Fibroblast of gingiva (primary cell): ENCODE measurements at regions not wholly inside any gene's neighbourhood (a gene's known extent, or its start where the extent isn't known, plus 50 kb on each side); places are given as distances from the start of the nearest gene placed in this dataset.
"Not testable (repeated sequence)": the region's sequence is repeated elsewhere in the genome, so short reads cannot be mapped to it uniquely, and the experiment has no call there.

Experiments used
- DNase-seq: peaks from one replicate; pipeline ENCODE4 v3.0.0-alpha.2; 2011; ENCODE audit warnings: low read depth

DNA sequence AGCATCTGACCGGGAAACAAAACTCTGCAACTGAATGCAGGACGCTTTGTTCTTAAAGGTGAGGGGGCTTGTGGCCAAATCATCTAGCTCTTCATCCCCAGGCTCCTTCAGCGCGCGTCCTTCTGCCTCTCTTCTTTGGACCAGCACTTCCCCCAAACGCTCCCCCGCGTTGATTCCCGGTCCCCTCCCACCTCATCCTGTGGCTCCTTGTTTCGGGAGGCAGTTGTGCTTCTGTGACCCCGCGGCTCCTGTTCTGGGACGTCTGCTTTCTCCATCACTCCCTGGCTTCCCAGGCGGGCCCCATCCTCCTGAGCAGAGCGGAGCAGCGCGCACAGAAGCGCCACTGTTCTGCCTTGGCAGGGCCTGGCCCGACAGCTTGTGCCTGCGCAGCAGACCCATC lies 109.7 kb upstream of the ZNG1E start:
- DNase-seq: not testable (repeated sequence)

DNA sequence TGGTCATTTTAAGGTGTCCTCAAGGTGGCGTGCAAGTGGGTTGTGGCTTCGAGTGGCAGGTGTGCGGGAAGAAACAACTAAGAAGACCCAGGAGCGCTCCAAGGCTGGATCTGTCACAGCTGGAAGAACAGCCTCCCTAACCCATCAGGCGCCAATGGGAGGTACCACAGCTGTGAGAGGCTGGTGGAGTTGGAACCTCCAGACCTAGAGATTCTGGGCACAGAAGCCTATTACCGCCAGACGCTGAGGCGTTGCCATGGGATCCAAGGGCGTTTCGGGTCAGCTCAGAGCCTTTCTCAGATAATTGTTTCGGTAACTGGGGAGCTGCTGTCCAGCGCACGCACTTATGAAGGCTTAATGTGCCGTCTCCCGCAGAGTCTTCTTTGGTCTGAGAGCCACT lies 156.7 kb upstream of the ZNG1E start:
- not testable (repeated sequence) for DNase-seq

DNA sequence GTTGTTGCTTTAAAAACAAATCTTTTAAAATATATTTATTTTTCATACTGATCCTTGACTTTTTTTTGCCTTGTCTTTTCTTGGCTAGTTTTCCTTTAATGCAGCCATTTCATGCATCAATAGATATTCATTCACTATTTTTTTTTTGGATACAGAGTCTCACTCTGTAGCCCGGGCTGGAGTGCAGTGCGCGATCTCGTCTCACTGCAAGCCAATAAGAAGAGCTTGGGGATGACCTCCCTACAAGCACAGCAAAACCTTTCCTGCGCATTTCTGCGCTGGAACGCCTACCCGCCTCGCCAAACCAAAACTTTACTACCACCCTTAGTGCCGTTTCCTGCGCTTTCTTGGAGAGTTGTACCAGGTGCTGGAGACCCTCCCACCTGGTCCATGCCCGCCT lies 161.3 kb upstream of the ZNG1E start:
- not testable (repeated sequence) for DNase-seq

DNA sequence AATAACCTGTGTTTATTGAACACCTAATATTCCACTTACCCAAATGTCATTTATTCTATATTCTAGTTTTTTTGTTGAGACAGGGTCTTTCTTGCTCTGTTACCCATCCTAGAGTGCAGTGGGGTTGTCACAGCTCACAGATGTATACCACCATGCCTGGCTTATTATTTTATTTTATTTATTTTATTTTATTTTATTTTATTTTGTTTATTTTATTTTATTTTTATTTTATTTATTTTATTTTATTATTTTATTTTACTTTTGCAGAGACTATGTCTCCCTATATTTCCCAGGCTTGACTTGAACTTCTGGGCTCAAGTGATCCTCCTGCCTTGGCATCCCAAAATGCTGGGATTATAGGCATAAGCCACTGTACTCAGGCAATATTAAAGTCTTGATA lies 167.8 kb upstream of the ZNG1E start:
- DNase-seq: not testable (repeated sequence)

DNA sequence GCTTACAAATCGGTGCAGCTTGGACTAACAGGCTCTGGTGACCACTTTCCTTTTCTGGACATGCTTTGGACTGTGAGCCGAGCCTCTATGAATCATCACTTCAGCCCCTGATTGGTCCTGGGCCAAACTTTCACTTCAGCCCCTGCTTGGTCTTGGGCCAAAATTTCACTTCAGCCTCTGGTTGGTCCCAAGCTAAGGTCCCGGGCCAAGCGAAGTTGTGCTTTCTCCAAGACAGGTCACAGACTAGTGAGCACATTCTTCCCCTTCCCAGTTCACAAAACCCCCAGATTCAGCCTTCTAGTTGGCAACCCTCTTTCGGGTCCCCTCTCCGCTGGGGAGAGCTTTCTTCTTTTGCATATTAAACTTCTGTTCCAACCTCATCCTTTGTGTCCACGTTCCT lies 171.0 kb upstream of the ZNG1E start:
- not testable (repeated sequence) for DNase-seq

DNA sequence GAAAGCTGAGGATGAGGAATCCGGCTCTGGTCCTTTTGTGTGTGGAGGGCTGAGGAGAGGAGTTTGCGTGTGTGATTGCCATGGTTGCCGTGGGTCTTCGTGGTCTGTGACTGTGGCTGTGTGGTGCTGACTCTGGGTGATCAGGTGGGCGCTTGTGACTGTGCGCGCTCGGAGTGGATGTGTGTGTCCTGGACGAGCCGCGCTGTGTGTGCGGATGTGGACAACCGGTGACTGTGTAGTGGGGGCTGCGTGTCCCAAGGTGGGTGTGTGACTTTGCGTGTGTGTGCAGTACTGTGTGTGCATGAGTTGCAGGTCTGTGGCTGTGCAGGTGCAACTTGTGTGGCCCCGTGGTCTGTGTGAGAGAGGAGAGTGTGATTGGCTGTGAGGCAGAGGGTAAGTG lies 172.0 kb upstream of the ZNG1E start:
- DNase-seq: not testable (repeated sequence)

DNA sequence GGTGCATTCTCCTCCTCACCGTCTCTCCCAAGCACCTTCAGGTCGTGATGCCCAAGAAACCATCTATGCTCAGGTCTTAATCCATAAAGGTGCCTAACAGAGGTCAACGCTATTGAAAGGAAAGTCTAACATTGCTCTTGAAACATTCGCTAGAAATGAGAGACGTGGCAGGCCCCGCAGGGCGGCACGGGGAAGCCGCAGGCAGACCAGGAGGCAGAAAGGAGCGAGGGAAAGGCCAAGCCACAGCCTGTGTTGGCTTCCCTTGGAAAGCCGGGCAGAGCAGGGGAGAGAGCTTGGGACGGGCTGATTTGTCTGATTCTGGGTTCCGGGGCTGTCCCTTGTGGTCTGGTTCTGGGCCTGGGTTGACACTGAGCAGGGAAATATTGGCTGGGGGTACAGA lies 192.8 kb upstream of the ZNG1E start:
- DNase-seq: not testable (repeated sequence)

DNA sequence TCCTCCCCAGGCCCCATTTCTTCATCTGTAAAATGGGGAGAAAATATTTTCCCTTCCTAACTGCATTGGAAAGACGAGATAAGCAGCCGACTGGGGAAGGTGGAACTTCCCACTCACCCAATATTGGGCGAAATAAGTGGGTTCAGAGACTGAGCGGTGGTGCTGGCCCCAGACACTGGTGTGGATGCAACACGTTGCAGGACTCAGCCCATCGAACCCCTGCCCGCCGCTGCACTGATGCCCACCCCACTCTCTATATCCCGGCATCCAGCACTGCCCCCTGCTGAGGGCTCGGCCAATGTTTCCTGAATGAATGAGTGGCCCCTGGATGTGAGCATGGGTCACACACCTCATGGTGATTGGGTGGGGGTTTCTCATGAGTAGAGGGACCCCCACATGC lies 194.4 kb upstream of the ZNG1E start:
- DNase-seq: not testable (repeated sequence)

DNA sequence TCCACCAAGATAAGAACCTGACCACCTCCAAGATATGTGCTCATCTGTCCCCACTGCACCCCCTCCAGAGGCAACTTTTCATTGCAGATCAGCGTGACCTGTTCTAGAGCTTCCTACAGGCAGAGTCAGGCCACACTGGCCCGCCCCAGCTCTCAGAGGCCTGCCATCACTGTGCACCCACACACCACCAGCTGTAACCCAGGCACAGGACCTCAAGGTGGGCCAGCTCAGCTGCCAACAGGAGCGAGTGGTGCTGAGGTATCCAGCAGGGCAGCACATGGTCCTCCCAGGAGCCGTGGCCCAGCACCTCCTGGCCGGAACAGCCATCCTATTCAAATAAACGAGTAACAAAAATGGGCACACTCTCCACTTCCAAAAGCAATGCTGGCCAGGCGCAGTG lies 189.9 kb upstream of the FOXD4L5 start:
- DNase-seq: not testable (repeated sequence)

DNA sequence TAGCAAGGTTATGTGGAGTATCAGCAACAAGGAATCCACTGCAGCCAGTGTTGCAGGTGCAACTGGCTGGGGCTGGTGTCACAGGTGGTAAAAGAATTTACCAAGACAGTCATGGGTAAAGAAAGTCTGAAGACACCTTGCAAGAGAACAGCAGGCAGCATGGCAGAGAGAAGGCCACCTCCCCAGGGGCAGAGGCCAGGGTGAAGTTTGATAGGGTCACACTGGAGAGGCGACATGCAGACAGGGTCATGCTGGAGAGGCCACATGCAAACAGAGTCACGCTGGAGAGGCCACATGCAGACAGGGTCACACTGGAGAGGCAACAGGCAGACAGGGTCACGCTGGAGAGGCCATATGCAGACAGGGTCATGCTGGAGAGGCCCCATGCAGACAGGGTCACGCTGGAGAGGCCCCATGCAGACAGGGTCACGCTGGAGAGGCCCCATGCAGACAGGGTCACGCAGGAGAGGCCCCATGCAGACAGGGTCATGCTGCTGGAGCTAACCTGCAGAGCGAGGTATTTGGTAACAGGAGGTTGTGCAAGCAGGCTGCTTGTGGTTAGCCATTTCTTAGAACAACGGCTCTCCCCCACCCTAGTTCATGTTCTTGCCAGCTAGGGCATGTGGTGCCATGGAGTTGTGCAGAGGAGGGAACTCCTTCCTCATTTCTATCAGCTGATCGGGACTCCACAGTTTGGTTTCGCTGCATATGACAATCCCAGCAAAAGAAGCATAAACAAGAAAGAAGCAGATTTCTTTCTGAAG lies 188.2 kb upstream of the FOXD4L5 start:
- not testable (repeated sequence) for DNase-seq

DNA sequence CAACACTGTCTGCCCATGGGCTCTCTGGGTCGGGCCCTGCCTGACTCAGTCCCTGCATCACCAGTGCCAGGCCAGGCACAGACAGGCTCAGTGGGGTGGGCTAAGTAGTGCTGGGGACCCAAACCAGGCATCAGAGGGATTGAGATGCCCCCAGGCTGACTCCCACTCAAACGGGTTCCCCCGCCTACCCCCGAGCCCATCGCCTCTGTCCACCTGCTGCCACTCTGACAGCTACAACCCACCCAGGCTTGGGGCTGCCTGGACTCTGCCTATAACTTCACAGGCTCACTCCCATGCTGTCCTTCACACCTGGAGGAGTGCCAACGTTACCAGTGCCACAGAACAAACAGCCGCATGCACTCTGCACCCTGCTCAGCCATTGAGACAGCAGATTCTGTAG lies 186.1 kb upstream of the FOXD4L5 start:
- not testable (repeated sequence) for DNase-seq

DNA sequence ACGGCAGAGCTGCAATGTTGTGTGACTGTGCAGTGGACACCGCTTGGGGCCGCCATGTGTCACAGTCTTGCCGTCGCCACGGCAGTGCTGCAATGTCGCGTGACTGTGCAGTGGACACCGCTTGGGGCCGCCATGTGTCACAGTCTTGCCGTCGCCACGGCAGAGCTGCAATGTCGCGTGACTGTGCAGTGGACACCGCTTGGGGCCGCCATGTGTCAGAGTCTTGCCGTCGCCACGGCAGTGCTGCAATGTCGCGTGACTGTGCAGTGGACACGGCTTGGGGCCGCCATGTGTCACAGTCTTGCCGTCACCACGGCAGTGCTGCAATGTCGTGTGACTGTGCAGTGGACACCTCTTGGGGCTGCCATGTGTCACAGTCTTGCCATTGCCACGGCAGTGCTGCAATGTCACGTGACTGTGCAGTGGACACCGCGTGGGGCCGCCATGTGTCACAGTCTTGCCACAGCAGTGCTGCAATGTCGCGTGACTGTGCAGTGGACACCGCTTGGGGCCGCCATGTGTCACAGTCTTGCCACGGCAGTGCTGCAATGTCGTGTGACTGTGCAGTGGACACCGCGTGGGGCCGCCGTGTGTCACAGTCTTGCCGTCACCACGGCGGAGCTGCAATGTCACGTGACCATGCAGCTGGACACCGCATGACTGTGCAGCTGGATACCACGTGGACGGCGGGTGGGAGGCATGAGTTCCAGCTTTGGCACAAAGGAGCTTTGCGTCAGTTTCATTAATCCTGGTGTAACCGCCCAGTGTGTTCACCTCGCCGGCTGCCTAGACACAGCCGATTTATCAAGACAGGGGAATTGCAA lies 182.1 kb upstream of the FOXD4L5 start:
- not testable (repeated sequence) for DNase-seq

DNA sequence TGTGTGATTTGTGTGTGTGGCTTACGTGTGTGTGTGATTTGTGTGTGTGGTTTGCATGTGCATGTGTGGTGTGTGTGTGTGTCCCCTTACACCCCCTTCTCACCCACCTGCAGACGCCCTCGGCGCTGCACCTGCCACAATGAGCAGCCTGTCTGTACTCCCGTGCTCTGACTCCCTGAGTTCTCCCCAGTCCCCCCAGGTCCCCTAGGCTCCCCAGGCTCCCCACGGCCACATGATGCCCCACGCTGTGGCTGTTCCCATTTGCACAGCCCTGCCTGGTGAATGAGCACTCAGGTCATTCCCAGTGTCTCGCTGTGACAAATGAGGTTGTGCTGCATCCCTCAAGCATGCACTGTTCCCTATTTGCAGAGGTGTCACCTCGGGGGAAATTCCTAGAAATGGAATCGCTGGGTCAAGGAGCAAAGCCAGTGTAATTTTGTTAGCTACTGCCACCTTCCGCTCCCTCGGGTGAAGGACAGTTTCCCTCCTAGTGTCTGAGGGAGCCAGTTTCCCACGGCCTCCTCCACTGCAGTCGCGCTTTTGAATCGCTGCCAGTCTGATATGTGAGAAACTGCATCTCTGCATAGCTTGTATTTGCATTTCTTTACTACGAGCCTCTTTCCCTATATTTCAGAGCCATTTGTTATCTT lies 180.4 kb upstream of the FOXD4L5 start:
- not testable (repeated sequence) for DNase-seq

DNA sequence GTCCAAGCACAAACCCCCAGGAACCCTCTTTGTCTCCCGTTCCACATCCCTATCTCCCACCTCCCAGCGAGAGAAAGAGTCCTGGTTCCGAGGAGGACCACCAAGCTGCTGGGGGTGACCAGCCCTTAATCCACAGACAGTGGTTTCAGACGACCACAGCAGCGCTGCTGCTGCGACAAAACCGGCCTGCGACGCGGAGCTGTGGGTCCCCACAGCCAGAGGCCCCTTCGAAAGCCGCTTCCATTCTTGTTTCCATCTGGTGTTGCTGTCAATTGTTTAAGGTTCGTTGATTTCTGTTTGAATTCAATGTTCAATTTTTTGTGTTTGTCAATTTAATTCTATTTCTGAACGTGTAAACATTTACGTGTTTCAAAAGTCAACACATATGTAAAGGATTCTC lies 177.5 kb upstream of the FOXD4L5 start:
- DNase-seq: not testable (repeated sequence)

DNA sequence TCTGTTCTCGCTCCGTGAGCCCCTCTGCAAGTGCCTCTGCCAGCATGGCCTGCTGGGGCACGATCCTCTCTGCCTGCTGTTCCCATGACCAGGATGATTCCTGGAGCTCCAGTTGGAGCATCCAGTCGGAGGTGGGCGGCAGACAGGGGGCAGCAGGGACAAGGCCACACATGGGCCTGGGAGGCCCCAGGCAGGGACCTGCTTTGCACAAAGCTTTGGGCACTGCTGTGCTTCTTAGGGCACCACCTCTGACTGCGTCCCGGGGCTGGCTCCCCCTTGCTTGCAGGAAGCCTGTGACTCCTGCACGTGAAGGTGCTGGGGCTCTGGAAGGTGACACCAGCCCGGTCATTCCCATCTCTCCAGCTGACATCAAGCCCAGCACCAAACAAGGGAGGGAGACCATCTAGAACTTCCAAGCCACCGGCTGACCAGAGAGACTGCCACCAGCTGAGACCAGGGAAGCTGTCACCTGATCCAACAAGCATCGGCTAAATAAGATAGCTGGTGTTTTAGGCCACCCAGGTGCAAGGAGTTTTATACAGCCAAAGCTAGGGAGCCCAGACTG lies 174.8 kb upstream of the FOXD4L5 start:
- DNase-seq: no peak

DNA sequence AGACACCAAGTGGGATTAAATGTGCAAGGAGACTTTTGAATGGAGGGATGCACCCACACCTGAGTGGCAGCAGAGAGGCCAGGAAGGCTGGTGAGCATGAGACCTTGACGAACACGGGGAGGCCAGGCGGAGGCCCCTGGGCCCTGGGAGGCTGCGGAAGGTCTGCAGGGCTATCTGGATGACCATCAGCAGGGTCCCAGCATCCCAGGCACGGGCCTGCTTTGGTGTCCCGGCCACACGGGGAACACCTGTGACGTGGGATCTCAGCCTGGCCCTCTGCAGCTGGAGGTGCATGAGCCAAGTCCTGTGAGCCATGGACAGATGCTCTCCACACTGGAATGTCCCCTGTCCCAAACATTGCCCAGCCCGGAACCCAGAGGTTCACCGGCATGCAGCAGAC lies 174.0 kb upstream of the FOXD4L5 start:
- no peak for DNase-seq

DNA sequence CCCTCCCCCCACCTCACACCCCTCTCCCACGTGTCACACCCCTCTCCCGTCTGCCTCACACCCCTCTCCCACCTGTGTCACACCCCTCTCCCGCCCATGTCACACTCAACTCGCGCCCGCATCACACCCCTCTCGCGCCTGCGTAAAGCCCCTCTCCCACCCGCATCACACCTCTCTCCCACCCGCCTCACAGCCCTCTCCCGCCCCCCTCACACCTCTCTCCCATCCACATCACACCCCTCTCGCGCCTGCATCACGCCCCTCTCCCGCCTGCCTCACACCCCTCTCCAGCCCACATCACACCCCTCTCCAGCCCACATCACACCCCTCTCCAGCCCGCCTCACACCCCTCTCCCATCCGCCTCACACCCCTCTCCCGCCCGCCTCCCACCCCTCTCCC lies 173.5 kb upstream of the FOXD4L5 start:
- no peak for DNase-seq

DNA sequence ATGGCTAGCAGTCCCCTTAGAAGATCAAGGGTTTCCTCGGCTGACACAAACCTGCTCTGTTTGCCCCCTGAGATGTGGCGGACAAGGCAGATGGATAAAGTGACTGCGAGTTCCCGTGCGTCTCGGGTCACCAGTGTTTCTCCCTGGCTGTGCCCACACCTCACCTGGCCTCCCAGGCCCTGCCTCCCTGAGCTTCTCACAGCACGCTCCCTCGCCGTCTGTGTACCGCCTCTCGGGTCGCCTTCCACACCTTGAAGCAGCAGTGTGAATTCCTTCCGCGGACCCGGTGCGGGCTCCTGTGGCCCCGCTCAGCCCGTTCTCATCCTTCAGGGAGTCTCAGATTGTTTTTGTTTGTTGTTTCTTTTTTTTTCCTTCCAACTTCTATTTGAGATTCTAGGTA lies 172.0 kb upstream of the FOXD4L5 start:
- DNase-seq: not testable (repeated sequence)

DNA sequence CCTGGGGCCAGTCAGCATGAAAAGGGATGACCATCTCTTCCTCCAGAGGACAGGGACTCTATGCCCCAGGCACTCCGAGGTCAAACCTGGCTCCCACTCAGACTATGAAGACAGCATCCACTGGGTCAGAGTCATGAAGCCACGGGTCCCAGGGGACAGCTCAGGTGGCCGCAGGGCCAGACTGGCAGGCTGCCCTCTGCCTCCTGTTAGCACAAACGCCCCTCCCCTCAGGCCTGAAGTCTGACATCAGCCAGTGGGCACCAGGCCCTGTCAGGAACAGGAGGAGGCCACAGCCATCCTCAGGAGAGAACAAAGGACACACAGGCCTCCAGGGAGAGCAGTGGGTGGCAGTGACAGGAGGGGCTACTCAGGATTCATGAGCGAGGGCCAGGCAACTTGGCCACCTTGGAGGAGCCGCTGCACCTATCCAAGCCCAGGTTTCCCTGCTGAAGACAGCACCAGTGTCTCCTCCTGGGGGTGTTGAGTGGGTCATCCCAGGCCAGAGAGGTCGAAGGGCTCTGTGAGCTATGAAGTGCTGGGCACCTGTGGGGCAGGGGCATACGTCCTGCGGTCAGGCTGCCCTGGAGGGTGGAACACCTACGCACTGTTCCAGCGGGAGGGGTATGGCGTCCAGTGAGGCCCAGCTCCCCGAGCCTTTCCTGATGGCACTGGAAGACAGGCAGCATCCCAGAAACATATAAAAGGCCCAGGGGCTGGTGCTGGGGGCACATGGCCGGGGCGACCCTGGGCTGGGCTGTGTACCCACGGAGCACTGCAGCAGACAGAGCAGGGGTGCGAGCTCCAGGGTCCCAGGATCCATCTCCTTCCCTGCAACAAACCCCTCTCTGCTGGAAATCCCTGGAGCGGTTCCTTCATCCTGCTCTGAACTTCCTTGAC lies 171.0 kb upstream of the FOXD4L5 start:
- DNase-seq: not testable (repeated sequence)

DNA sequence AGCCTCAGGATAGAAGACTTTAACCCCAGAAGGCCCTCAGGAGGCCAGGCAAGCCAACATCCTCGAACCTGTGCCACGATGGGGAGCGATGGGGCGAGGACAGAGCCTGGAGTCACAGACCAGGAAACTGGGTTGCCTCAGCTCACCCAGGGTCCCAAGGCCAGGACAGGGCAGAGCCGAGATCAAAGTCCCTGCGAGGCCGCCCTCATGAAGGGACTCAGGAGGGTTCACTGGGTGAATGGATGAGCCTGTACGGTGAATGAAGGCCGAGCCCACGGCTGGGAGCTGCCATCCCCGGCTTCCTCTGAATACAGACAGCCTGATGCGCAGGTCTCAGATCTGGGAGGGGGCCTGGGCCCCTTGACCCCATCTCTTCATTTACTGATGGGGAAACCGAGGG lies 170.1 kb upstream of the FOXD4L5 start:
- DNase-seq: not testable (repeated sequence)

DNA sequence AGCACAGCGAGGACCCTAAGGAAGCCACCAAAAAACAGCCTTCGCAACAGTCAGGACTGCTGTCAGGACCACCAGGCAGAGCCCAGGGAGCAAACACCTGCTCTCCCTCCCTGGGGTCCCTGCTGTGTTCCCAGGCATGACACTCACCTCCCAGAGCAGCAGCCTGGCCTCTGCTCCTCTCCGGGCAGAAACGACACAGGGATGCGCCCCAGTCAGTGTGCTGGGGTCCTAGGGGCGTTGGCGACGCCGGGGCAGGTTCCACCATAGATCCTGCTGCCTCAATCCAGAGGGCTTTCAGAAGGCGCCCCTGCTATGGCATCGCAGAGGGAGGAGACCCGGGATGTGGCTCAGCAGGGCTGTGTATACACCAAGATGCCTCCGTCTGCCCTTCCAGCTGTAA lies 169.7 kb upstream of the FOXD4L5 start:
- DNase-seq: not testable (repeated sequence)
